ENCODE measurements at regions not wholly inside any gene's neighbourhood (a gene's known extent, or its start where the extent isn't known, plus 50 kb on each side); places are given as distances from the start of the nearest gene placed in this dataset.

DNA sequence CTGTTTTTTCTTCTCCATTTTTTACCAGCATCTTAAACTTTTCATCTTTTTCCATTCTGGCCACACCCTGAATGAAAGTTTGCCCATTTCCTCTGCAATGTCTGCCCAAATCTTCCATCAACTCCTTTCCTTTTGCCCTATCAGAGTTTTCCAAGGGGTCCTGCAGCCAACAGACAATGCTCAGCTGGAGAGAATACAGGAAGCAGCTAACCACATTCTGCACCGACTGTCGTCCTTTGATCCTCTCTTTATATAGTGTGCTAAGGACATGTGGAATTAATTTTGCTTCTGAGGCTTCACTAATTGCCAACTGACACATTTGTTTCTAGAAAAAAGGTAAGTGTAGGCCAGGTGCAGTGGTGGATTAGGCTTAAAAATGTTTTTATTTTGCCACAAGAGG lies 50.5 kb upstream of the DLX2 start:
- intact Hi-C loops (cut with DNase I), result no loop called here
- DNase-seq, result no peak
- ATAC-seq, result no peak

DNA sequence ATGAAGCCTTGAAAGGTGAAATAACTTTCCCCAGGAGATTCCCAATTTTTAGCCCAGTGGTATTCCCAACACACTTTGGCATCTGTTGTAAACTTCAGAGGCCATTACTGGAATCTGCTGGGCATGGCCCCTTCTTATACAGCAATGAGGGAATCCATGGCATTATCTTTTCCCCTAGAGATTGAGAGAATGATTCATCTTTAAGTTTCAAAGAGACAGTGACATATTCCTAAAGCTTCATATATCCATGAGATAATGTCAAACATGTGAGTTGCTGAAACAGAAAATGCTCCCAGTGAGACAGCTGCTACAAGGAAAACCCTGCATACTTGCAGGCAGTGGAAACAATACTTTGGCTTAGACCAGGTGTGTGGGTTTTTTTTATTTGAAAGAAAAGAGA lies 51.1 kb upstream of the DLX2 start:
- intact Hi-C loops (cut with DNase I), result no loop called here
- ATAC-seq (no peak), DNase-seq (no peak)

DNA sequence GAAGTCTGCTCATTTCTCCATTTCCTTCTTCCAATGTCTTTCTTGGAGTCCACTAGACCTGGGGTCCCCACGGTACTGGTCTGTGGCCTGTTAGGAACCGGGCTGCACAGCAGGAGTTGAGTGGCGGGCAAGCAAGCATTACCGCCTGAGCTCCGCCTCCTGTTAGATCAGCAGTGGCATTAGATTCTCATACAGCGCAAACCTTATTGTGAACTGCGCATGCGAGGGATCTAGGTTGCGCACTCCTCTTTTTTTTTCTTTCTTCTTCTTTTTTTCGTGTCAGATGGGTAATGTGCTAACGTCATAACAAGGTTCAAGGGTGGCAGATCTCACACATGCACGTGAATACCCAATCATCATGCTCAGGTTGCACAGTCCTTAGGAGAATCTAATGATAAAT lies 53.1 kb upstream of the DLX2 start:
- intact Hi-C loops (cut with DNase I), result no loop called here
- no peak for DNase-seq
- ATAC-seq, result no peak

GRCh38 chr2:172160839-172161238 lies 58.1 kb upstream of the DLX2 start:
- no peak for ATAC-seq
- intact Hi-C loops (cut with DNase I), result no loop called here
- DNase-seq, result no peak

GRCh38 chr2:172162225-172162733 lies 59.6 kb upstream of the DLX2 start:
- intact Hi-C loops (cut with DNase I), result no loop called here
- DNase-seq (no peak), ATAC-seq (no peak)

DNA sequence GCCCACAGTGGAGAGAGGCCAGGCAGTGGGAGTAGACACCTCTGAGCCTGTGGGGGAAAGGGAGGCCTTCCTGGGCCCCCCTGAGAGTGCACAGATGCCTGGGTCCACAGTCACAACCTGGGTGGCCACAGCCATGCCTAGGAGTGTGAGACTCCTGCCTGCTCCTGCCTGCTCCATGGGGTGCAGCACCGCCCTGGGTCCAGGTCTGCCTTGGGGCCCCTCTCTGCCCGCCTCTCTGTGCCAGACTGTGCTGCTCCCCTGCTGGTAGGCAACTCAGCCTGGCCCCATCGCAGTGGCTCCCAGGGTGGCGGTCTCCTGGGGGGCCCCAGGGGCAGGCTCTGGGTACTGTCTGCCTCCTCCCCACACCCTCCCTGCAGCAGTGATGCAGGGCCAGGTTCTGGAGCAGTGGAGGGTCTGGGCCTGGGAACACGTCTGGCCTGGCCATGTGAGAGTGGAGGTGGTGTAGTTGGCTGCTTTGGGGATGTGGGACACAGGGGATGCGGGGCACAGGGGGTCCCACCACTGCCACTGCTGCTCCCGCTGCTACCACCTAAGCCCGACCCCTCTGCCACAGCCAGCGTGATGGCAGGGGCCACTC lies 60.1 kb upstream of the DLX2 start:
- ATAC-seq (no peak), DNase-seq (no peak)
- intact Hi-C loops (cut with DNase I), result no loop called here

GRCh38 chr2:172168917-172169346 lies 66.2 kb upstream of the DLX2 start:
- intact Hi-C loops (cut with DNase I), result no loop called here
- ATAC-seq (no peak), DNase-seq (no peak)

- ATAC-seq, result no peak
- intact Hi-C loops (cut with DNase I), result loop anchor here in 1 of 2 donors (5.0 kb wide), 1 partner anchor 293 kb away; no protein-coding TSS in a partner anchor
- DNase-seq, result no peak
Measured at GRCh38 chr2:172169611-172170010, 66.9 kb upstream of the DLX2 start.

- peak; percentile 100 for ATAC-seq
- DNase-seq, result peak; percentile 72
Measured at GRCh38 chr2:172172513-172173173, 69.9 kb upstream of the DLX2 start.

GRCh38 chr2:172173174-172173706 lies 70.5 kb upstream of the DLX2 start:
- intact Hi-C loops (cut with DNase I), result loop anchor here (2.0 to 5.0 kb wide), 2 partner anchors 289 to 292 kb away; no protein-coding TSS in a partner anchor
- DNase-seq (no peak), ATAC-seq (peak in 1 of 2 donors; percentile 30)

More at GRCh38 chr2:172172513-172173173, 69.9 kb upstream of the DLX2 start:
- intact Hi-C loops (cut with DNase I), result loop anchor here (2.0 to 5.0 kb wide), 2 partner anchors 290 to 292 kb away; no protein-coding TSS in a partner anchor

DNA sequence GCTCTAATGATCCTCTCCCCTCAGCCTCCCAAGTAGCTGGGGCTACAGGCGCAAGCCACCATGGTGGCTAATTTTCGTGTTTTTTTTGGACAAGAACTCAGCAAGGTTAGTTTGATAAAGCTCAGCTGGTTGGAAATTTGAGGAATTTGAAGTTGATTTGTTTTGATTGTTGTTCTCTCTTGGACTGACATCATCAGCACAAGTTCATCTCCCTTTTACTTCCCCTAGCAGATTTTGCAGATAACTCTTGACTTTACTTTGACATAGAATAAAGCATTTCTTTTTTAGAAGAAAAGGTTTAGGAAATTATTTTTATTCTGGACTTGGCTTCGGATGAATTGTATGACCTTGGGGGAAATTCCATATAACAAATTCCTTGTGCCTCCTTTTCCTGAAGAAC lies 74.9 kb upstream of the DLX2 start:
- intact Hi-C loops (cut with DNase I), result no loop called here
- ATAC-seq, result no peak
- DNase-seq, result no peak

DNA sequence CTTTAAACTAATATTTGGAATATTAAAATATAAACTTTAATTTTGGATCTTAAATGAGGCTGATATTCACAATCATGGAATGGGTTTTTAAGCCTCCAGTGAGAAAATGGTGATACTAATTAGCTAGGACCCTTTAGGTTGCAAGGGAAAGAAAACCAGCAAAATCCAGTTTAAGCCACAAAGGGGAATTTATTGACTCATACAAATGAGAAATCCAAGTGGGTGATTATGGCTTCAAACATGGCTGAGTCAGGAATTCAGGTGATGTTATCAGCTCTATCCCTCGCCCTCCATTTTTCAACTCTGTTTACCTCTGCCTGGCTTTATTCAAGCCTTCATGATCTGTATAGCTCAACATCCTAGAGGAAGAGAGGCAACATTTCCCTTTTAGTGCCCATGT lies 75.3 kb upstream of the DLX2 start:
- ATAC-seq, result no peak
- no peak for DNase-seq
- intact Hi-C loops (cut with DNase I), result no loop called here

GRCh38 chr2:172179045-172179701 lies 76.5 kb upstream of the DLX2 start:
- intact Hi-C loops (cut with DNase I), result no loop called here
- no peak for ATAC-seq
- no peak for DNase-seq

GRCh38 chr2:172181840-172182239 lies 79.1 kb upstream of the DLX2 start:
- ATAC-seq (no peak), DNase-seq (no peak)
- intact Hi-C loops (cut with DNase I), result no loop called here

DNA sequence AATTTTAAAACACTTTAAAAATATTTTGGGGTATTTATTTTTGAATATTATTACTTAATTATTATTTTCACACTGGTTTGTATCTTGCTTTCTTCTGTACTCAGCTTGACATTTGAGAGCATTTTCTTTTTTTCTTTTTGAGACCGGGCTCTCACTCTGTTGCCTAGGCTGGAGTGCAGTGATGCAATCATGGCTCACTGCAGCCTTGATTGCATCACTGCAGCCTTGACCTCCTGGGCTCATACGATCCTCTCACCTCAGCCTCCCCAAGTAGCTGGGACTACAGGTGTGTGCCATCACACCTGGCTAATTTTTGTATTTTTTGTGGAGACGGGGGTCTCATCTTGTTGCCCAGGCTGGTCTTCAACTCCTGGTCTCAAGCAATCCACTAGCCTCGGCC lies 79.9 kb upstream of the DLX2 start:
- DNase-seq, result no peak
- intact Hi-C loops (cut with DNase I), result no loop called here
- ATAC-seq, result no peak

- ATAC-seq, result no peak
- intact Hi-C loops (cut with DNase I), result no loop called here
Measured at GRCh38 chr2:172193331-172194089, 90.8 kb upstream of the DLX2 start.

GRCh38 chr2:172195836-172196376 lies 93.2 kb upstream of the DLX2 start:
- intact Hi-C loops (cut with DNase I), result no loop called here
- DNase-seq, result no peak
- ATAC-seq, result no peak

More at GRCh38 chr2:172193331-172194089, 90.8 kb upstream of the DLX2 start:
- no peak for DNase-seq

DNA sequence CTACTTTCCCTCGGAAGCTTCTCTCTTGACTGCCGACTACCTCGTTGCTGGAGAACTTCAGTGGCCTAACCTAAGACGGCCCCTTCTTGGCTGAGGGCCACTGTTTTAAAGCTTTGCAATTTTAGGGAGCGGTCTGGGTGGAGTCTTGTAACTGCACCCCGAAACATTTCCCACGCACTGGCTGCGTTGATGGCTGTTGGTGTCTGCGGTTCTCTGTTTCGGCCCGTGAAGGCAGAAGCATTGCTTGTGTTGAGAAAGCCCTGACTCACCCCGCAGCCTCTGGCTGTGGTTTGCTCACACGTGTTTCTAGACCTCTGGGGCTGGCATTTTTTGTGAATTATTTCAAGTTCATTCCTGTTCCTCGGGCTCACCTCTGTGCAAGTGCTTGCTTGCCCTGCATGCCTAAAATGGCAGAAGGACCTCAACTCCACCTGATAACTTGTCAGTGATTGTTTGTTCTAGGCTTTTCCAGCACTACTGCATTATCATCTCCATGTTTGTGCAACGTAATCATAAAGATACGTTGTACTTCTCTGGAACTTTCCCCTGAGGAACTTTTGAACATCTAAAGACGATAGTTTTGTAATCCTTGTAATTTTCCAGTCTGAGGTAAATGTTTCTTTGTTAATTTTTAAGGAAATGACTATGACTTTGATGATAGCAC lies 94.2 kb upstream of the DLX2 start:
- ATAC-seq (no peak), DNase-seq (peak; percentile 26)
- intact Hi-C loops (cut with DNase I), result no loop called here

DNA sequence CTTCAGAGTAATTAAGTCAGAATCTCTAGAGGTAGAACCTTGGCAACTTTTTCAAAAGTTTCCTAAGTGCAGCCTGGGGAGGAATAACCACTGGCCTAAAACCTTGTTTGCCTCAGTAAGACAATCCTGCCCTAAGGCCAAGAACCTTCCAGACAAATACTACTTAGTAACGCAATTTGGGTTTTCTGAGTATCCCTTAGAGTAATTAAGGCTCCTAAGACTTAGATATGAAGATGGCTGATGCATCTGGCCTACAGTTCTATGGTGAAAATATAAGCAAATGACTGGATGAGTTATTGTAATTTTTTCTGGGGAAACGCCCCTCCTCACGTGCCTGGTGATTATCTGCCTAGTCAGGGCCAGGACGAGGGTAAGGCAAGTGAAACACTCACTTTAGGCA lies 95.7 kb upstream of the DLX2 start:
- ATAC-seq (no peak), DNase-seq (no peak)
- intact Hi-C loops (cut with DNase I), result no loop called here
